GM18870 (cell line): ENCODE measurements at regions not wholly inside any gene's neighbourhood (a gene's known extent, or its start where the extent isn't known, plus 50 kb on each side); places are given as distances from the start of the nearest gene placed in this dataset.
"Not testable (repeated sequence)": the region's sequence is repeated elsewhere in the genome, so short reads cannot be mapped to it uniquely, and the experiment has no call there.

Source experiments
- ATAC-seq: cut with Tn5 transposase; IDR thresholded peaks from one replicate; pipeline ENCODE4 v1.9.1; 2021; ENCODE audit warnings: moderate library complexity; ENCODE audit not compliant: unreplicated experiment

GRCh38 chr4:64857198-64857597 lies 447.9 kb upstream of the TECRL start:
- no peak for ATAC-seq

GRCh38 chr4:64846417-64846816 lies 437.2 kb upstream of the TECRL start:
- no peak for ATAC-seq

- ATAC-seq: no peak
Observed at GRCh38 chr4:64829749-64830148, 420.5 kb upstream of the TECRL start.

GRCh38 chr4:64824591-64824990 lies 415.3 kb upstream of the TECRL start:
- ATAC-seq: no peak

- no peak for ATAC-seq
Observed at GRCh38 chr4:64822405-64822804, 413.2 kb upstream of the TECRL start.

GRCh38 chr4:64821219-64821976 lies 412.1 kb upstream of the TECRL start:
- ATAC-seq: no peak

- ATAC-seq: no peak
Observed at GRCh38 chr4:64814616-64815015, 405.4 kb upstream of the TECRL start.

- ATAC-seq: no peak
Observed at GRCh38 chr4:64807821-64808220, 398.6 kb upstream of the TECRL start.

GRCh38 chr4:64799751-64800150 lies 390.5 kb upstream of the TECRL start:
- no peak for ATAC-seq

- not testable (repeated sequence) for ATAC-seq
Observed at GRCh38 chr4:64798828-64799227, 389.6 kb upstream of the TECRL start.

- ATAC-seq: no peak
Observed at GRCh38 chr4:64796581-64796980, 387.3 kb upstream of the TECRL start.

- no peak for ATAC-seq
Observed at GRCh38 chr4:64784125-64784524, 374.9 kb upstream of the TECRL start.

GRCh38 chr4:64781737-64782326 lies 372.6 kb upstream of the TECRL start:
- ATAC-seq: peak; percentile 64

- ATAC-seq: no peak
Observed at GRCh38 chr4:64780664-64781063, 371.4 kb upstream of the TECRL start.

- no peak for ATAC-seq
Observed at GRCh38 chr4:64777286-64777685, 368.0 kb upstream of the TECRL start.

- ATAC-seq: no peak
Observed at GRCh38 chr4:64776820-64777219, 367.6 kb upstream of the TECRL start.

- no peak for ATAC-seq
Observed at GRCh38 chr4:64774626-64775025, 365.4 kb upstream of the TECRL start.

- no peak for ATAC-seq
Observed at GRCh38 chr4:64771149-64771548, 361.9 kb upstream of the TECRL start.

GRCh38 chr4:64767547-64767946 lies 358.3 kb upstream of the TECRL start:
- ATAC-seq: no peak

GRCh38 chr4:64766565-64766964 lies 357.3 kb upstream of the TECRL start:
- no peak for ATAC-seq

- no peak for ATAC-seq
Observed at GRCh38 chr4:64756016-64756415, 346.8 kb upstream of the TECRL start.

- ATAC-seq: no peak
Observed at GRCh38 chr4:64747919-64748715, 338.9 kb upstream of the TECRL start.
